Heart left ventricle (tissue), 13 donors: ENCODE measurements at regions not wholly inside any gene's neighbourhood (a gene's known extent, or its start where the extent isn't known, plus 50 kb on each side); places are given as distances from the start of the nearest gene placed in this dataset.

Experiments
- CTCF ChIP-seq, 12 donors: fragments of 200-600 bp; sonication (generic) in 4 of 12; IDR thresholded peaks; one replicate each; pipeline versions ENCODE4 v1.5.0 to v1.8.0; 2018 to 2022; ENCODE audit warnings: antibody characterized with exemption in 12 of 12, mild to moderate bottlenecking in 5 of 12
- POLR2A ChIP-seq, 2 donors: fragments of 450-650 bp; IDR thresholded peaks; one replicate each; pipeline ENCODE4 v1.6.1; 2017; ENCODE audit warnings: antibody characterized with exemption in 2 of 2, mild to moderate bottlenecking in 2 of 2, moderate library complexity in 2 of 2
- donor health status: ischemic (EF 13 %, LVEDD 7.1; RV severe dilation, severe dysfunction).
- donor health status: DM: no; HTN: yes; CAD: no.
- donor health status: DM: no; HTN: no; CAD: no.
- donor health status: ischemic (EF 25% LVEDD 6.9; RV normal size, moderate dysfunction).
- donor health status: ischemic (EF 25% LVEDD 5.7; RV mildly dilated, moderate dysfunction).
- donor health status: ischemic (EF 35%, LVEDD 5.7; RV mildly dilated, moderate dysfunction).
- donor health status: nonischemic (EF 11% LVEDD 7.7; RV severe dilation, severe dysfunction).
- donor health status: DM: yes; HTN: yes; CAD: no.
- donor health status: PGD.
- donor health status: ischemic (EF 29% LVEDD 5.4; RV normal size, mild dysfunction).
- donor health status: nonischemic (EF 23%, LVEDD 6.1; RV moderate dilation, normal function).

- no peak for TF ChIP-seq CTCF (IDR thresholded peaks at IDR 0.05)
- TF ChIP-seq POLR2A (IDR thresholded peaks at IDR 0.05) = no peak
Measured at GRCh38 chr2:16203691-16204090, 263.3 kb downstream of the MYCN start.
